HG03280 (cell line): ENCODE measurements at regions not wholly inside any gene's neighbourhood (a gene's known extent, or its start where the extent isn't known, plus 50 kb on each side); places are given as distances from the start of the nearest gene placed in this dataset.

Experiments
- ATAC-seq: cut with Tn5 transposase; IDR thresholded peaks from one replicate; pipeline ENCODE4 v1.9.1; 2021; ENCODE audit warnings: mild to moderate bottlenecking, moderate library complexity; ENCODE audit not compliant: unreplicated experiment

GRCh38 chr5:66459728-66460127 lies 136.5 kb upstream of the MAST4 start:
- ATAC-seq: no peak

GRCh38 chr5:66467564-66467963 lies 128.6 kb upstream of the MAST4 start:
- ATAC-seq: no peak

- no peak for ATAC-seq
These were observed 126.5 kb upstream of the MAST4 start for GRCh38 chr5:66469684-66470083.

- no peak for ATAC-seq
These were observed 124.2 kb upstream of the MAST4 start for GRCh38 chr5:66472010-66472409.

- no peak for ATAC-seq
These were observed 120.5 kb upstream of the MAST4 start for GRCh38 chr5:66475731-66476130.

- ATAC-seq: no peak
These were observed 118.6 kb upstream of the MAST4 start for GRCh38 chr5:66477596-66477995.

- ATAC-seq: no peak
These were observed 101.8 kb upstream of the MAST4 start for GRCh38 chr5:66494437-66494836.

GRCh38 chr5:66498791-66499207 lies 97.4 kb upstream of the MAST4 start:
- ATAC-seq: no peak

- no peak for ATAC-seq
These were observed 92.9 kb upstream of the MAST4 start for GRCh38 chr5:66503203-66503789.

GRCh38 chr5:66507106-66507505 lies 89.1 kb upstream of the MAST4 start:
- ATAC-seq: no peak

- no peak for ATAC-seq
These were observed 84.7 kb upstream of the MAST4 start for GRCh38 chr5:66511491-66511890.

GRCh38 chr5:66513130-66513529 lies 83.1 kb upstream of the MAST4 start:
- no peak for ATAC-seq

GRCh38 chr5:66515209-66515608 lies 81.0 kb upstream of the MAST4 start:
- no peak for ATAC-seq

GRCh38 chr5:66516550-66516949 lies 79.6 kb upstream of the MAST4 start:
- ATAC-seq: no peak

GRCh38 chr5:66517351-66517750 lies 78.8 kb upstream of the MAST4 start:
- no peak for ATAC-seq

GRCh38 chr5:66518052-66518451 lies 78.1 kb upstream of the MAST4 start:
- ATAC-seq: no peak

- ATAC-seq: no peak
These were observed 77.4 kb upstream of the MAST4 start for GRCh38 chr5:66518753-66519152.

- ATAC-seq: no peak
These were observed 76.6 kb upstream of the MAST4 start for GRCh38 chr5:66519626-66520025.

- no peak for ATAC-seq
These were observed 75.3 kb upstream of the MAST4 start for GRCh38 chr5:66520854-66521253.

GRCh38 chr5:66527478-66528035 lies 68.6 kb upstream of the MAST4 start:
- no peak for ATAC-seq

- no peak for ATAC-seq
These were observed 67.0 kb upstream of the MAST4 start for GRCh38 chr5:66529182-66529581.

- ATAC-seq: no peak
These were observed 66.5 kb upstream of the MAST4 start for GRCh38 chr5:66529704-66530103.

- ATAC-seq: no peak
These were observed 58.1 kb upstream of the MAST4 start for GRCh38 chr5:66538126-66538525.
